Stimulated activated CD8-positive, alpha-beta memory T cell treated with anti-CD3 and anti-CD28 coated beads, Interleukin-12 subunit alpha, Interleukin-12 subunit beta, amount 100 ng/mL, for 1 hour (primary cell): ENCODE measurements at regions not wholly inside any gene's neighbourhood (a gene's known extent, or its start where the extent isn't known, plus 50 kb on each side); places are given as distances from the start of the nearest gene placed in this dataset.

Source experiments
- DNase-seq: peaks from one replicate; pipeline ENCODE4 v3.0.0-alpha.2; 2020; ENCODE audit warnings: low read depth

GRCh38 chr16:80176114-80176513 lies 364.7 kb upstream of the DYNLRB2 start:
- no peak for DNase-seq

GRCh38 chr16:80175011-80175410 lies 365.8 kb upstream of the DYNLRB2 start:
- no peak for DNase-seq

DNA sequence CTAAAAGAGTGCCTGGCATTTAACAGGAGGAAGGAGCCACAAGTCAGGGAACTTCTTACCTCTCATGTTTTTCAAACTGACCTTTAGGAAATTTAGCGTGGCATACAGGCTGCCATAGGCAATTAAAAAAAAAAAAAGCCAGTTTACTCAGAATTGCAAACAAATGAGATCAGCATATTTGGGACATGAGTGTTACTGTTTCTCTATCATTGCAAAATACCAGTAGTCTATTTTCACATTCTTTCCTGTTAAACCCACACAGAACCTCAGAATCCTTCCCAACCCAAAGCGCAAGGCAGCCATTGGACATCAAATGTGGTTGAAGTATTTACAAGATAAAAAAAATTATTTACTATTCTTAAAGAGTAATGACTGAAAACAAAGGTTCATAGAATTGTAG lies 366.4 kb upstream of the DYNLRB2 start:
- DNase-seq, result no peak

DNA sequence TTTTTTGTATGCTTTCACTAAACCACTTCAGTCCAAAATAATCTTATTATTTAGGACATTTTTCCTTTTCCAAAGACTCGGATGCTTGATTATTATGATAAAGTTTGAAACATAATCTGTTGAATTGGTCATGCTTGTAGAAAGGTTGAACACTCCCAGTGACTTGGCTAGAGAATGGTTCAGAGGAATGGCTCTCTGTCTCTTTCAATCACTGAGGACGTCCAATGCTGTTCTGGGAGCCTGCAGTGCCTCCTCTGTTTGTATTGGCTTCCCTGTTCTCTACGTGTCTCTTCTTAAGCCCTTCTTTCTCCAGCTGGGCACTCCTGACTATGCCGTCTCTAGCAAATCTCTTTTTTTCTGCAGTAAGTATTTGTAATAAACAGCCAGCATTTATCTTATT lies 369.0 kb upstream of the DYNLRB2 start:
- no peak for DNase-seq

- DNase-seq, result no peak
These were observed 369.6 kb upstream of the DYNLRB2 start for GRCh38 chr16:80171199-80171598.

DNA sequence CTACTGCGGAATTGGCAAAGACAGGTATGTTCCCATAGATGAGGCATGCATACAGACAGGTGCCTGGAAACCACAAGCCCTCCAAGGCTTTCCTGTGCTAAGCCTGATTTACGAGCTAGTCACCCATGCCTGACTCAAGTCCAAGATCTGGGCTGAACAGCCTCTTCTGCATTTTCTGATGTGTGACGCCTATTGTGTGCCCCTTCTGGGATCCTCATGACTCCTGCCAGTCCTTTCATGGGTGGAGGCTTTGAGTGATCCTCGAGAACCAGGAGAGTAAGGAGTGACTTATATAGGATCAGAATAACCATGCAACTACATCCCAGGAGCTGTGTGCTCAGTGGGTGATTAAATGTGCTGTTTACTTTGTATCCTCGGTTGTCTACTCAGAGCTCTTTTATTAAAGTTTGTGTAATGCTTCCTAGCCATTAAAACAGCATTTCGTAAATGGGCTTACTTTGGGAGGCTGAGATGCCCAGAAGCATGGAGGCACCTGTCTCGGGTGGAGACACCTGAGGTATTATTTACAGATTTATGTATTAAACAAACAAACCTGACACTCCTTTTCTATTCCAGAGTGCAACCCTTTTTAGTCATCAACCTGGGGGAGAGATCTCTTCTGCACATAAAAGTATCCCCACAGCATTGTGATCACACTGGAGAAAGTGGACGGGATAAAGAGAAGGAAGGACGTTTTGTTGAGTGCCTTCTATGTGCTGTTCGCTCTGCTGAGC lies 373.0 kb upstream of the DYNLRB2 start:
- no peak for DNase-seq

- DNase-seq, result no peak
These were observed 374.7 kb upstream of the DYNLRB2 start for GRCh38 chr16:80166082-80166481.

DNA sequence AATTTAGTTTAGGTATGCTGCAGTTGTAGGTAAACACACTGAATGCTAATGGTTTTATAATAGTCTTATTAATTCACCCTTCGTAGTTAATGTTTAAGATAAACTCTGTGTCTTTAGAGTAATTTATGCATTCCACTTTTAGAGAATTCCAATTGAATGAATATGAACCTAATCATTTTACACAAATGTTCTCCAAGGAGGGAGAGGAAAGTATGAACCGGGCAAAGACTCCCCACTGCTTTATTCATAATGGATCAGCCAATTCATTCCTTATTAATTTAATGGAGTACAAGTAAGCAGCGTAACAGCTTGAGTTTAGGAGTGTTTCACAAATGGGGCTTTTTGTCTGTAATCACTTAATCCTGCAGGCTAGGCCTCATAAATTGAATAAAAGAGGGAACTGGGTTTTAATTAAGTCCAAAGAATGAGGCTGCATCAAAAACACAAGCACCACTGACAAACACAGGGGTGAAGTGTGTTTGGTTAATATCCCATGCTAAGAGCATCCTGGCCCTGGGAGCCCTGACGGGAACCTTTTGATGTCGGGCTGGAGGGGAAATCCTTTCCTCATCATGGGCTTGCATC lies 375.7 kb upstream of the DYNLRB2 start:
- DNase-seq, result no peak

DNA sequence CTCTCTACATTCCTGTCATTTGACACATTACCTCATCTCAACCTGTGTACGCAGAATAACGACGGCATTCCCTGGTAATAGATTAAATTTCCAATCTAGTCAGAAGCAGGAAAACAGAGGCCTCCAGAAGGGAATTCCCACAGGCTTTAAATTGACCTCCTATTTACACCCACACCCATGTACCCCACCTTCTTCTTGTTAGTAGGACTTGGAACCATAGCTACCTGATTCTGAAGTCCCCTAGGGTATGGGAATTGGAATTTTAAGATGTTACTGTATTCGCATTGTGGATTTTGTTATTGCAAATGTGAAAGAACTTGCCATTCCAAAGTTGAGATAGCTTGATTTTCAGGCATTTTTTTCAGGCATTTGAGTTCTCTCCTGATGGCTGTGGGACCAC lies 377.5 kb upstream of the DYNLRB2 start:
- no peak for DNase-seq

DNA sequence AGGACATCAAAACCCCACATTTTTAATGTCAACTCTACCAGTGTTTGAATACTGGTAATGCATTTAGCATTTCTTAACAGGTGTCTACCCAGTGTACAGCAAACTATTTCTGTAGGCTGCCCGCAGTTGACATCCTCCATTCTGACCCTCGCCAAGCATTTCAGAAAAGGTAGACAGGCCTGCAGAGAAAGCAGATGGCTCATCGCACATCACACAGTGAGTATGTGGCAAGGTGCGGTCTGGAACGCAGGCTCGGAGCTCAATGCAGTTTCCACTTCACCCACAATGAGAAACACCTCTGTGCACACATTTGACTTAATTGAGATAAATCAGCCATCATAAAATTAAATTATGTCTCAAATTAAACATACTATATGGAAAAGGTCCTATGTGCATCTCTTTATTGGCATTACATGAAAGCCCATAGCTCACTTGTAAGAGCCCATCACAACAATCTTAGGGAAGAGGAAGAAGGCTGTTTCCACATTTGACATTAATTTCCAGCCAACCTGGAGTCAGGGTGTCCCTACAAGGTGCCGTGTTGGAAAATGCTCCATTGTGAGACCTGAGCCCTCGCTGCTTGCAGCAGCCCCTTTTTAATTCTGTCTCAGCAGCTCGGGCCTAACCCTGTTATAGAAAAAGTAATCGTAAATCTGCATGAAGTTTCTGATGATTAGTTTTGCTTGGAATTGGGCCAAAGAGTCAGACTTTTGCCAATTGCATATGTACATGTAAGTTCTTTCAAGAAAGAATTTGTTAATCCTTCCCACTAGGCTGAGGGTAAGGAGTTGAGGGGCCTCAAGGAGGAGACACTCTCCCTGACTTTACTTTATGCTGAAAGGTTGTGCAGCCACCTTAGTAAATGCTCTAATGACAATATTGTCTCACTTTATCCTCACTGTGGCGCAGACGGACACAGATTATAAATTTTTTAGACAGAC lies 378.7 kb upstream of the DYNLRB2 start:
- no peak for DNase-seq

DNA sequence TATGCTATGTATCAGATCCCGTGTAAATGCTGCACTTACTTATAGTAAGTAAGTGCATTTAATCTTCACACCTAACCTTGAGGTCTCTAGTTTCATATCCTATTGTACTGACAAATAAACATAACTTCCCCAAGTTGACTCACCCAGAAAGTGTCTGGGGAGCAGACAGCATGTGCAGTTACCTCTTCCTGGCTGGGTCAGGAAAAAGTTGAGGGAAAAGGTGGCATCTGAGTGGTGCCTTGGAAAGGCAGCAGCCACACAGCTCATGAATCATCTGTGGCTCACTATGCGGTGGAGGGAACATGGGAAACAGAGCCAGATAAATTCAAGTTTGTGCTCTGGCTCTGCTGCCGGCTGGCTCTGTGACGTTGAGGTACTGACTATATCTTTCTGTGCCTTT lies 382.0 kb upstream of the DYNLRB2 start:
- no peak for DNase-seq

DNA sequence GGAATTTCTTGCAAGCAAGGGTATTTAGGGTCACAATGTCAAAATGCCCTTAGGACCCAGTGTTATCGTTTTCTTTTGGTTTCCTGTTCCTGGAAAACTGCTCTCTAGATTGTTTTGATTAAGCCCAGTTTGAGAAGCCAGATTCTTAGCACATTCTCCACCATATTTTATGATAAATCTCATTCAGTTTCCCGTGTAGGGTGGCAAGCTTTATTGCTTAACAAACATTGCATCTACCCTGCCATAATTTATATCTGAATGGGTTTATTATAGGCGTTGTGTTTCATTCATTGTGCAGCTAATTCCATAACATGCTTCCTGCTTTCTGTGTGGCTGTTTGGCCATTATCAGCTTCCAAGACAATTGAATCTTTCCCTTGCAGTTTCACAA lies 389.1 kb upstream of the DYNLRB2 start:
- DNase-seq, result no peak

- DNase-seq, result no peak
These were observed 389.6 kb upstream of the DYNLRB2 start for GRCh38 chr16:80150978-80151721.

DNA sequence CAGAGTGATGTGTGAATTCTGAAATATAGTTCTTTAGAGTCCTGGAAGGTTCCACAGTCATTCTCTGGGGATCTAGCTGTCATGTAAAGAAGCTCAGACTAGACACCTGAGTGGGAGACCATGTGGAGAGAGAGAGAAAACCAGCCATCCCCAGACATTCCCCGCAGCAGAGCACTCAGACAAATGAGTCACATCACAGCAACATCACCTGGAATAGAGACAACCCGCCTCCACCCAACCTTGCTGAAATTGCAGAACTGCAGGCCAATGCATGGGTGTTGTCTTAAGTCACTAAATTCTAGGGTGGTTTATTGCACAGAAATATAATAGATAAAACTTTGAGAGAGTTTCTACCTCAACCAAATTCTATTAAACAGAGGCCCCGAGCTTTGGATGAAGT lies 392.0 kb upstream of the DYNLRB2 start:
- no peak for DNase-seq

DNA sequence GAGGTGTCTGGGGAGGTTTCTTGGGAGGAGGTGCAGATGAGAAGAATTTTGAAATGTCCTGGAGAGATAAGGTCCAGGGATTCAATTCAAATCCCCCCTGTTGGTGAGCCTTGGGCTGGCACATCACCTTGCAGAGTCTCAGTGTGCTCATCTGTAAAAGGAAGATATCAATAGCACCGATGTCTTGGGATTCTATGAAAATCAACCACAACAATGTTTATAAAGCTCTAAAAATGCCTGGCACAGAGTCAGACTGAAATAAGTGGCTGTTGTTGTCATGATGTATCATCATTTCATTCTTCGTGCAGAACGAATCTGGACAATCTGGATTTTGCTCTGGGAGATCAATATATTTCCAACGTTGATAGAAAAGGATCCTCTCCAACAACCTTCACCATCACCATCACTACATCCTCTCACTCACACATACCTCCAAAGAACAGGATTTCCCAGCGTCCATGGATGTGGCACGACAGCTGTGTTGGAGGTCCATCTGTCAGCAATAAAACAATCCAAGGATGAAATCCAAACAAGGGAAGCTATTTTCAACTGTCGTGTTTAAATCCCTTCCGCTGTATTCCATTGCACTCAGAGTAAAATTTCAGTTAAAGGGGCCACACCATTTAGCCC lies 393.7 kb upstream of the DYNLRB2 start:
- DNase-seq, result no peak

- no peak for DNase-seq
These were observed 396.6 kb upstream of the DYNLRB2 start for GRCh38 chr16:80144191-80144590.

DNA sequence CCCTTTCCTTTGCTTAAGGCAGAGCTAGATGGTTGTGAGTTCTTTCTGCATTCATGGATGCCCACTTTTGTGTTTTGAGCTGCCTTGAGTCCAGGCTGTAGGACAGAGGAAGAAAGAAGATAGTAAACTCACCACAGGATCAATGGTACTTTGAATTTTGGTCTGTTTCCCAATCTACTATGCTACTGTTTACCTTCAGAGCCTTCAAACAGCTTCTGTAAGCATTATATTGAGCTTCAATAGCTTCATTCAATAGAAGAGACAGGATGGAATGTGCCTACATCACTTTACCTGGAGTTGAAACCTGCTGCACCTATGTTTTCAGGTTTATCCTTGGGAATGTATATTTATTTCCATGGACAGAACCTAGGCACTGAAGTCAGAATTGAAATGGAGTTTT lies 397.9 kb upstream of the DYNLRB2 start:
- no peak for DNase-seq

DNA sequence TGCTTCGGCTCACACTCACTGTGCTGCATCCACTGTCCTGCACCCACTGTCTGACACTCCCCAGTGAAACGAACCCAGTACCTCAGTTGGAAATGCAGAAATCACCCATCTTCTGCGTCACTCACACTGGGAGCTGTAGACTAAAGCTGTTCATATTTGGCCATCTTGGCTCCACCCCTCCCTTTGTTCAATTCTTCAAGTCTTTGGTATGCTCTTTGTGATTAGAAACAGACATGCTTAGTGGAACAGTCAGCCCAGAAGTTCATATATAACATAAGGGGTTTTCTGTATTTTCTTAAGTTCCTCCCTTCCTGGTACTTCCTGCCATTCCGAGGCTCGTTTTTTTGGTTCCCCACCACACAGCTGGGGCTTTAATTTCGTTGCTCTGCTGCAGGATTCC lies 398.5 kb upstream of the DYNLRB2 start:
- DNase-seq, result no peak

DNA sequence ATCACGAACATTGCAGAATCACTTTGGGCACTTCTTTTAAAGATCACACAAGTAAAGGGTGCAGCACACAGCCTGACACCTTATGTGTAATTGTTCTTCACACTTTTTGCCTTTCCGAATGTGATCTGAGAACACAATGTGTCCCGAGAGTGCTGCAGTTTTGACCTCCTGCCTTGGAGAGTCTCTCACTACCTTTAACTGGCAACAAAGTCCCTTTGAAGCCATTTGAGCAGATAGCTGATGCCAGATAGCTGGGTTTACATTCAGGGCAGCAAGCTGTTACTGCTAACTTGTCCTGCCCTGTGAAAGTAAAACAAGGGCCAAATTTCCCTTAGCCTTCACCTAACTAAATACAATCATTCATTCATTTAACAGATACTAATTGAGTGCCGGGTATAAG lies 411.0 kb upstream of the DYNLRB2 start:
- no peak for DNase-seq

DNA sequence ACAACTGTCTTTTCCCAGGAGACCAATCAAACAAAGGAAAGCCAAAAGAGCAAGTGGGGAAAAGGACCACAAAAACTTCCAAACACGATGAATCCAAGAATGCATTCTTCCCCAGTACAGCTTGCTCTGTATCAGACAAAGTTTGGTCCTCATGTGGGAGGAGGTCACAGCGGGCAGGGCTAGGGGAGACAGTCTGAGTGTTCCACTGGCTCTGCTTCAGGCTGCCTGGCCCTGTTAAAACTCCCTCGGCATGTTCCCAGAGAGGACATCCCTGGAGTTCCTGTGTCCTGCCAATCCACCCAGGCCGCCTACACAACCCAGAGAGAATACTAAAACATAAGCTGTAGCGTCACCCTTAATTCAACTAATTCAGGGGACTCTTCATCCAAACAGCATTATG lies 415.1 kb upstream of the DYNLRB2 start:
- DNase-seq, result no peak

DNA sequence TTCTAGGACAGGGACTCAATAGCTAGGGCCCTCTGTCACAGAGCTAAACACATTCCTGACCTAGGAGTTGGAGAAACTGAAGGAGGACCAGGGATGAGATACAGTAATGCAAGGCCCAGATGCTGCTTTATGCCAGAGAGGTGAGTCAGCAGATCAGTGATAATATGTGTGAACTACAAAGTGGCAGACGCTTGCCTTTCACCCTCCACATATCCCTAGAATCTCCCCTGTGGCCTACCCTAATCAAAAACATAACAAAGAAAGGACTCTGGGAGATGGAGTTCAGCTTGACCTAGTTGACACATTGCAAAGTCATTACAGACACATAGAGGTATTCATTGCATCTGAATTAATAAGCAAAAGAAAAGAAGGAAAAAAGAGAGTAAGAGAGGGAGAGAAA lies 417.6 kb upstream of the DYNLRB2 start:
- no peak for DNase-seq

DNA sequence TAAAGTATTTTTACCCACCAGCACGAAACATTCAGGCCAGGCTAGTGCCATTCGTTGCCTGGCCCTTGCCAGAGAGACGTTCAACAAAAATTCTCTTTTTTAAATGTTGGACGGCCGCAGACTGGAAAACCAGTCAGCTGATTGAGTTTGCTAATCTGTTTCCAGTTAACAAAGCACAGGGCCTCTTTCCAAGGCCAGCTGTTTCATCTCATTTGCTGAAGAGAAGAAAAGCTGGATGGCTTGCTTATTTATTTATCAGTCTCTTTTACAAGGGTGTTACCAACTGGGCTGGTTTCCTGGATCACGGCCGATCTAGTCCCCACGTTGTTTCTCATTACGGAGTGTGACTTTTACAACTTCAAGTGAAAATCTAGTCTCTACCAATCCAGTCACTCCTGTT lies 418.7 kb upstream of the DYNLRB2 start:
- DNase-seq, result no peak
